ENCODE measurements at regions not wholly inside any gene's neighbourhood (a gene's known extent, or its start where the extent isn't known, plus 50 kb on each side); places are given as distances from the start of the nearest gene placed in this dataset.

DNA sequence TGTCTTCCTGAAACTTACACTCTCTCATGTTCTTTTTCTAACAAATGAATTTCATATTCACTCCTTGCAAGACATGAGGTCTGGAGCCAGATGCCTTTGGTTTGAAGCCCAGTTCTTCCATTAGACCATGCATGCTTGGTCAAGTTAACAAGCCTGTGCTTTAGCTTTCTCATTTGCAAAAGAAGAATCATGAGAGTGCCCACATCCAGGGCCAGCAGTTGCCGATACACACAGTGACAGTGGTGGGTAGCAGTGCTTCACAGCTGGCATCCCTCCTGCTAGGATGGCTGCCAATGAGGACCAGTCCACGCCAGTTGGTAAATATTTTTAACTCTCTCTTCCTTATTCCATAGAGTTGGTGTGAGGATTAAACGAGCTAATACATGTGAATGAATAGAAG lies 163.1 kb downstream of the PHLDA1 start:
- WGBS, result 36% methylated on average over 3 of the region's 3 CpGs
- Histone ChIP-seq H3K27ac (ENCODE audit: low read depth in 1 of 2, low read length in 2 of 2) (no peak overlapping the region), H3K4me1 (ENCODE audit: control insufficient read depth in 4 of 4, insufficient read depth in 4 of 4, low read length in 3 of 4) (peaks cover 0 to 7% (median 2%) of the 10 kb centered on the region in 4 donors), H3K9me3 (ENCODE audit: control insufficient read depth in 4 of 4, low read length in 3 of 4) (no peaks in the 10 kb centered on the region), H3K4me3 (ENCODE audit: low read depth in 1 of 3, low read length in 3 of 3) (no peak overlapping the region), H3K27me3 (ENCODE audit: control insufficient read depth in 4 of 4, insufficient read depth in 4 of 4, low read length in 3 of 4) (no peaks in the 10 kb centered on the region), H3K36me3 (ENCODE audit: control insufficient read depth in 4 of 4, insufficient read depth in 3 of 4, low read depth in 1 of 4, low read length in 3 of 4) (no peaks in the 10 kb centered on the region), H3K9ac (ENCODE audit: low read depth in 1 of 2, low read length in 2 of 2) (no peak overlapping the region)
- no peak for DNase-seq (ENCODE audit: low spot score)
- TF ChIP-seq FOXA1 (IDR thresholded peaks at IDR 0.05) (no peak), CTCF (IDR thresholded peaks at IDR 0.05; ENCODE audit: low read depth, low read length, missing input control) (no peak), YY1 (IDR thresholded peaks at IDR 0.05) (no peak), NR2F2 (IDR thresholded peaks at IDR 0.05) (no peak), MAX (IDR thresholded peaks at IDR 0.05) (no peak), ZBTB33 (IDR thresholded peaks at IDR 0.05) (no peak), HNF4A (conservative IDR thresholded peaks at IDR 0.05) (no peak), GABPA (IDR thresholded peaks at IDR 0.05 in 1 of 2, conservative IDR thresholded peaks at IDR 0.05 in 1 of 2) (no peak), RAD21 (IDR thresholded peaks at IDR 0.05) (no peak), REST (IDR thresholded peaks at IDR 0.05) (no peak)

GRCh38 chr12:75865315-75865714 lies 166.3 kb downstream of the PHLDA1 start:
- Histone ChIP-seq H3K9me3 (ENCODE audit: control insufficient read depth in 4 of 4, low read length in 3 of 4) (no peaks in the 10 kb centered on the region), H3K27ac (ENCODE audit: low read depth in 1 of 2, low read length in 2 of 2) (no peak overlapping the region), H3K9ac (ENCODE audit: low read depth in 1 of 2, low read length in 2 of 2) (no peak overlapping the region), H3K4me1 (ENCODE audit: control insufficient read depth in 4 of 4, insufficient read depth in 4 of 4, low read length in 3 of 4) (no peaks in the 10 kb centered on the region), H3K27me3 (ENCODE audit: control insufficient read depth in 4 of 4, insufficient read depth in 4 of 4, low read length in 3 of 4) (no peaks in the 10 kb centered on the region), H3K4me3 (ENCODE audit: low read depth in 1 of 3, low read length in 3 of 3) (no peak overlapping the region), H3K36me3 (ENCODE audit: control insufficient read depth in 4 of 4, insufficient read depth in 3 of 4, low read depth in 1 of 4, low read length in 3 of 4) (no peaks in the 10 kb centered on the region)
- no peak for TF ChIP-seq EGR1 (IDR thresholded peaks at IDR 0.05; ENCODE audit: low read depth in 2 of 2)
- TF ChIP-seq TAF1 (conservative IDR thresholded peaks at IDR 0.05), result no peak
- no peak for TF ChIP-seq HNF4A (conservative IDR thresholded peaks at IDR 0.05)
- no peak for TF ChIP-seq ZBTB33 (IDR thresholded peaks at IDR 0.05)
- no peak for TF ChIP-seq FOXA2 (IDR thresholded peaks at IDR 0.05)
- no peak for TF ChIP-seq CTCF (IDR thresholded peaks at IDR 0.05; ENCODE audit: low read depth, low read length, missing input control)
- 90% methylated on average over 3 of the region's 3 CpGs for WGBS
- DNase-seq (ENCODE audit: low spot score), result no peak

Data from liver (tissue), 8 donors.